ENCODE measurements at regions not wholly inside any gene's neighbourhood (a gene's known extent, or its start where the extent isn't known, plus 50 kb on each side); places are given as distances from the start of the nearest gene placed in this dataset.

GRCh38 chr22:48566741-48567140 is 1260.9 kb downstream of the BRD1 start:
- TF ChIP-seq CTCF (IDR thresholded peaks at IDR 0.05 in 2 of 3, conservative IDR thresholded peaks at IDR 0.05 in 1 of 3; ENCODE audit: borderline replicate concordance in 1 of 3, insufficient read depth in 1 of 3, low read depth in 2 of 3, low read length in 2 of 3), result no peak
- TF ChIP-seq POLR2AphosphoS5 (IDR thresholded peaks at IDR 0.05; ENCODE audit: low read depth, low read length), result no peak
- TF ChIP-seq EZH2 (IDR thresholded peaks at IDR 0.05), result no peak
- TF ChIP-seq ATF3 (IDR thresholded peaks at IDR 0.05), result no peak
- no peak for TF ChIP-seq SP1 (IDR thresholded peaks at IDR 0.05; ENCODE audit: low read depth)
- no peak for TF ChIP-seq REST (IDR thresholded peaks at IDR 0.05; ENCODE audit: low read depth)
- no peak for TF ChIP-seq SRF (IDR thresholded peaks at IDR 0.05; ENCODE audit: low read depth)
- TF ChIP-seq ZFX (IDR thresholded peaks at IDR 0.05), result no peak
- no peak for TF ChIP-seq POLR2A (IDR thresholded peaks at IDR 0.05; ENCODE audit: borderline replicate concordance, extremely low read depth, insufficient read depth, insufficient read length)
- TF ChIP-seq EZH2phosphoT487 (IDR thresholded peaks at IDR 0.05; ENCODE audit: borderline replicate concordance), result no peak
- TF ChIP-seq RAD21 (IDR thresholded peaks at IDR 0.05; ENCODE audit: low read depth), result no peak
- TF ChIP-seq TCF7L2 (IDR thresholded peaks at IDR 0.05; ENCODE audit: borderline replicate concordance, extremely low read depth, insufficient read depth, insufficient read length), result no peak
